ENCODE measurements at regions not wholly inside any gene's neighbourhood (a gene's known extent, or its start where the extent isn't known, plus 50 kb on each side); places are given as distances from the start of the nearest gene placed in this dataset.

GRCh38 chr1:107003972-107004371, 52.5 kb upstream of the PRMT6 start:
- TF ChIP-seq CTCF (IDR thresholded peaks at IDR 0.05; ENCODE audit: insufficient read depth, low read length) (no peak), POLR2AphosphoS5 (IDR thresholded peaks at IDR 0.05; ENCODE audit: low read depth) (no peak), REST (IDR thresholded peaks at IDR 0.05; ENCODE audit: insufficient replicate concordance, low read depth) (no peak), GABPA (IDR thresholded peaks at IDR 0.05; ENCODE audit: low read depth) (no peak), SPI1 (IDR thresholded peaks at IDR 0.05; ENCODE audit: borderline replicate concordance, low read depth) (no peak)
